HG03342 (cell line): ENCODE measurements at regions not wholly inside any gene's neighbourhood (a gene's known extent, or its start where the extent isn't known, plus 50 kb on each side); places are given as distances from the start of the nearest gene placed in this dataset.

Experiments used
- ATAC-seq: cut with Tn5 transposase; IDR thresholded peaks from one replicate; pipeline ENCODE4 v1.9.1; 2021; ENCODE audit warnings: mild to moderate bottlenecking, moderate library complexity; ENCODE audit not compliant: unreplicated experiment

DNA sequence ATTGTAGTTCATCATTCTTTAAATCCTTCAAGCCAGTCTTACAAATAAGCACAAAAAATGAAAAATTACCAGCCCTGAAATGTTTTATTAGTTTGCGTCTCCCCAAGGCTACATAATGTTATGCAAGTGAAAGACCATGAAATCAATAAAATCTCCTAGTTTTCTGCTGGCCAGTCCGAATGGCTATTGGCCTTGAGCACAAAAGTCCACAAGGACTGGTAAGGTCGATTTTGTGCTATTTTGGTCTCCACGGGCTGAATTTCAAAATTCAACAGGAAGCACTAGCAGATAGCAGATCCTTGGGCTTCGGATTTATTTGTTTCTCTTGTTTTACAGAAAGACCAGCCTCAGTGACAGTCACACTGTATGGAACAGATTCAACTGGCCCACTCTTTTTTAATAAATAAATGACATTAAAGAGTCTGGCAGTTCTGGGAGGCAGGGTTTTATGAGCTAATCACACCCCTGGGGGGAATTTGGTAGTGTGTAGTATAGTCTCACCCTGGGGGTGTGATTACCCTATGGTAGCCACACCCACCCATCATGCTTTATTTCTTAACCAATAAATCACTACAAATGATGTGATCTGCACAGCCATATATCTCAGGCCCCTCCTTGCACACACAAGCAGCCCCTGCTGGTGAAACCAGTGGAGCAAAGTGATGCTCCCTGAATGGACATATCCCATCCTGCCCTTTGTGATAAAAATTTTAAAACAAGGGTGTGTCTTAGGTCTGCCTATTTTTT lies 51.1 kb upstream of the TMEM33 start:
- no peak for ATAC-seq

- no peak for ATAC-seq
Observed at GRCh38 chr4:41882625-41883347, 52.4 kb upstream of the TMEM33 start.

DNA sequence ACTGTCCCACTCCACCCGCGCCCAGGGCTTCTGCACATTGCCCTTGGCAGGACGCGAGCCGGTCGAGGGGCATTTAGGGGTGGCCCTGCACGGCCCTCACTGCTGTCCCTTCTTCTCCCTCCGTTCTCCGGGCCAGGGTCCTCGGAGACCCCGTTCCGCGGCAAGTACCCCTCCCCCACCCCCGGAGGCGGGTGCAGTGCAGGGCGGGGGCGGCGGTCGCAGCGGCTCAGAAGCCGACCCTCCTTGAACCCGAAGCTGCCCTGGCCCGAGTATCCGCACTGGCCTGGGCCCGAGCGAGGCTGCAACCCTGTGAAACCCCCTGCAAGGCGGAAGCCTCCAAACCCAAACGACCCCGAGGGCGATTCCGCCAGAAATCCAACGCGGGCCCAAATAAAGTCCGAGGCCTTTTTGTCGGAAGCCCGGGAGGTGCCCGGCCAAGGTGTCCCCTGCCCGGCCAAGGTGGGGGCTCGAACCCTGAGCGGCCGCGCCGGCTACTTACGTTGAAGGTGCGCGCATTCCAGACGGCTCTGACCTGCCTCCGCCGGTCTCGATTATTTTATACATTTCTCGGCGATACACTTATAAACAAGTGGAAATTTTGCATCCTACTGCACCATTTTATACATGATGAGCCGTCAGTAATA lies 53.1 kb upstream of the TMEM33 start:
- no peak for ATAC-seq

DNA sequence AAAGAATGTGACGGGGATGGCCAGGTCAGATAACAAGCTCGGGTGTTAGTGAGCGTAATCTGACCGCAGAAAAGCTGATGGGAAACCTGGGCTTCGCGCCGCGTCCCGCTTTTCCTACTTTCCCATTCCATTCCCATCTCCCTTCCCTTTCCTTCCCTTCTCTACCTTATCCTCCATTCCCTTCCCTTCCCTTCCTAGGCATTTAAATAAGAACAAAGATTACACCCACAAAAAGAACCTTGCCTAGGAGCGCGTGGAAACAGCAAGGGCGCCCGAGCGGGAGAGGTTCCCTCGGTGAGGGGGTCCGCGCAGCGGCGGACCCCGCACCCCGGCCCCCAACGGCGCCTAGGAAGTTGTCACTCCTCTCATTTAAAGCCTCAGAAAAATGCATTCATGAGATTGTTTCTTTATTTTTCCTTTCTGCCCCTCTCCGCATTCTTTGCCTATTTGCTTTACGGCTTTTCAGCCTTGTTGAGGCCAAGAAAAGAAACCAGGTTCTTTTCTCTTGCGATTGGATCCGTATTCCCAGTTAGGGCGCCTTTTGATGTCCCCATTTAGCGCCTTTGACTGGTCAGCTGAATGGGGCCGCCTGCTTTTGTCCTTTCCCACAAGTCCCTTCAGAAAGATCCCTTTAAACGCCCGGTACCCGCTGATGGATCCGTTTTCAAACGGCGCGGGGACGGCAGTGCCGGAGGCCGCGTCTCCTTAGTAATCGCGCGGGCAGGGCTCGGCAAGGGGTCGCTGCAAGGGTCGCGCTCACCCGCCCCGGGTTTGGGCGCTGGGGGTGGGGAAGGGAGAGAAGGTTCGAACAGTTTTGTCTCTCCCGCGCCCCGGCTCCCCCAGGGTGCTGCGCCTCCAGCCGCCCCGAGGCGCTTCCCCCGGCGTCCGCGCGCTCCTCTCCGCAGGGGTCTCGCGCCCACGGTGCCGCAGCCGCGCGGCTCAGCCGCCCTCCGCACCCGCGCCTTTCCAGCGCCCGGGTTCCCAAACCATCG lies 54.1 kb upstream of the TMEM33 start:
- no peak for ATAC-seq

- no peak for ATAC-seq
Observed at GRCh38 chr4:41880022-41880837, 55.0 kb upstream of the TMEM33 start.

DNA sequence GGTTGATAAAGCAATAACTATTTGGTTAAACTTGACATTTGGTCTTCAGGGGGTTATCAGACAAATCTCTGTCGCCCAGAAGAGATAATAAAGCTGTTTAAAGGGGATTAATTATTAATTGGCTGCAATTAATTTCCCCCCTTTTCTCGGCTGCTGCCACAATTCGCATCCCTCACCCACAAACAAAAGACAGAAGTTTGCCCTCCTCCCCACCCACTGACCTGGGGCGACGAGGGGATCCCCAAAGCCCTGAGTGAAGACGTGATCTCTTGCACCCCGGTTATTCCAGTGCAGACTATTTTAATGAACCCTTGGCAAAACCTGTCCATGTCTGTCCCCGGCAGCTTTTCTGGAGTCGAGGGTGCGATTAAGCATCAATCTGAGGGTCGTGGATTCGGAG lies 55.7 kb upstream of the TMEM33 start:
- no peak for ATAC-seq

DNA sequence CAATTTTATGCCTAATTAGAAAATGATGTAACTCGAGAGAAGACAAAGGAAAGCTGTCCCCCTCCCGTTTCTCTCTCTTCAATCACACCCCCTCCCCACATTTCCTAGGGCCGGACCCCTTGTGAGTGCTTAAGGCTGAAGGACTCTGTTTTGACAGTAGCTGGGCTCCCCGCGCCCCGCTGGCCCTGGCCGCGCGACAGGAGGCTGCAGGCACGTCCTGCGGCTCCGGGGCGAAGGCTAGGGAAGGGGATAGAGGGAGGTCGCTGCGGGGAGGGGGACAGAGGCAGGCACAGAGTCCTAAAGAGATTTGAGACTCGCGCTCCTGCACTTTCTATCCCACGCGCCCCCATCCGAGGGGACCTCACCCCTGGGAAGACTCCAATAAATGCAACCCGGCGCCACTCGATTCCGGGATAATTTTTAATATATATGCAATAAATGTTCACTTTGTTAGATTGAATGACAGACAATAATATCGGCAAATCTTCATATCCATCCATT lies 56.2 kb upstream of the TMEM33 start:
- no peak for ATAC-seq

- no peak for ATAC-seq
Observed at GRCh38 chr4:41878170-41878969, 56.9 kb upstream of the TMEM33 start.

DNA sequence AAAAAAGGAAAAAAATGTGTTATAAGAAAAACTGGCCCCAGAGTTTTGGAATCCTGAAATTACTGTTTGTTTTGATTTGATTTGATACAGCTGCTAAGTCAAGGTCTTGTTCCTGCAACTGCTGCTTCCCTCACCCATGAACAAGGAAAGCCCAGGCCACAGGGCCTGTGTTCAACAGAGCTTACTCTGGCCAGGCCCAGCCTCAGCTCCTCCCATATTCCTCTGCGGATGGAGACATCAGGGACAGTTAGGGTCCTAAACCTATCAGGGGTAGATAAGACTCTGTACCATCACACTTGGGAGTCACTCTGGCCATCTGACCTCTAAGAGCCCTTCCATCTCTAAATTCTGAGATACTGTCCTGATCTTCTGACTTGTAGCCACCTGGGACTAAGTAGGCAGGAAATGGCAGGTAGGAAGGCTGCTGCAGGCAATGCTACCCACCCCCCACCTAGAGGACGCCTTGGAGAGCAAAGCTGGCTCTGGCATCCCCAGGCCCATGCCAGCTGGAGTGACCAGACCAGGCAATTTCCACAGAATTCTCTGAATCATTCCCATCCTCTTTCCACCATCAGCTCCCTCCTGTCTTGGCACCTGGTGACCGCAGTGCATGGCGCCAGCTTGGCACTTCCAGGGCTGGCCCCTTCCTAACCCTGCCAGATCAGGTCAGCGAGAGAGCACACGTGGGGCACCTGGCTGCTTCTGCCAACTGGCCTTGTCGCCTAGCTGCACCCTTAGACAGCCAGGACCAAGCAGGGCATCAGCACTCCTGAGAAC lies 58.0 kb upstream of the TMEM33 start:
- no peak for ATAC-seq

DNA sequence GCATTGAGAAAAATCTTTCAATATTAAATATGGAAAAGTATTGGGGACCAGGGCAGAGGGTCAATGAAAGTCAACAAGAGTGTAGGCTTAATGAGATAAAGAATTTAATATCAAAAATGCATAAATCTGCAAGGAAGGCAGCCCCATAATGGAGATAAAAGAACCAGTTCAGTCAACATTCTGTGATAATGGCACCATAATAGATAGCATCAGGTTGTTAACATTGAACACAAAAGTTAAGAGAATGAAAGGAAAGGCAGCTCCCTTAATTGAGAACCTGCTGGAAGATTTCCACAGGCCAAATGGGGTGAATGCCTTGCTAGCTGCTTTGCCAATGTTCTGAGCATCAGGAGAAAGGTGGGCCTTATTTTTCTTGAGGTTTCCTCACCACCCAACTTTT lies 60.4 kb upstream of the TMEM33 start:
- ATAC-seq: no peak

- no peak for ATAC-seq
Observed at GRCh38 chr4:41874398-41874797, 60.8 kb upstream of the TMEM33 start.

DNA sequence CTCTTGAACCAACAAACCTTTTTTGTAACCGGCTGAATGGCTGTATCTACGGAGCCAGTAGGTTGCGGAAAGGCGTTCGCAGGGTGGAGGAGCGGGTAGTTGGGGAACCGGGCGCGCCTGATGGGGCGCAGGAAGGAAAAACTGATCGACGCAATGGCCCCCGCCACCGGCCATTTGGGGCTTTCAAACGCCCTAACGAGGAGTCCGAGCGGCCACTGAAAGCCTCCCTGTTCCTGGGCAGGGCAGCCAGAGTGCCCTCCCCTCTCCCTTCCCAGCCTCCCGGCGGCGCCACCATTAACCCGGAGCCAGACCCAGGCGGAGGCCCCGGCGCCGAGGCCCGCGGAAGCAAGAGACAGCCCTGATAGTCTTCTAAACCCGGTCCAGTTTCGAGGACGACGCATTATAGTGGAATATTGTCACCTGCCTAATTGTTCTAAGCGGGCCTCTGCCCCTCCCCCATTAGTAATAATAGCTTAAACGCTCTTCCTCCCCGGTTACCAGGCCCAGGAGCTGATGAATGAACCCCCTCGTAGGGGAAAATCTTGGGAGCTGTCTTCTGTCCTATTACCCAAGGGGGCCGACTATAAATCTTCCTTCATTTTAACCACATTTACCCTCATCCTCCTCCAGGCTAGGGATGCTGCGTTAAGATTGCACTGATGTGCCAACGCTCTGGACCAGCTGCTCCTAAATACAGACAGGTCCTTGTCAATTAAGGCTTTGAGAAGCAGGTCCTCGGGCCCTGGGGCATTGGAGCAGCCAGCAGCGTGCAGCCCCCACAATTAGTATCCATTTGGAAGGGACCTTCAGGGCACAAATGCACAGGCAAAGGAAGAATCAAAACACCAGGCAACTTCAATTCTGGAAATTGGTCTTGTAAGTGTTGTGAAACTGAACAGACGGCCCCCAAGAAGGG lies 61.6 kb upstream of the TMEM33 start:
- ATAC-seq: no peak

DNA sequence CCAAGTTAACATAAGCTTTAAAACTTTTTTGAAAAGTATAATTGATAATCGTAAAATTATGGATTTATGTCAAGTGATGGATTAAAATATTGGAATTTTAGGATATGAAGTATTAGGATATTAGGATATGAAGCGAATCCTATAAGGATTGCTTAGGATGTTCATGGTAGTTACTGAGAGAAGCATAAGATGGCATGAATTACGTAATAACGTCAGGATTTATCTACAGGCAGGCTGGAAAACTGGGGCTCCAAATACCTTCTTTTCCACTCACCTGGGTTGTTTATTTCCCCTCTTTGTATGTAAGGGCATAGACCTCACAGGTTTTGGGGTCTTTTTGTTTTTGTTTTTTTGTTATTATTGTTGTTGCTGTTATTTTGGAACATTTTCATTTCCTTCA lies 65.2 kb upstream of the TMEM33 start:
- ATAC-seq: no peak

GRCh38 chr4:41866799-41867677 lies 68.2 kb upstream of the TMEM33 start:
- no peak for ATAC-seq

- no peak for ATAC-seq
Observed at GRCh38 chr4:41865981-41866798, 69.0 kb upstream of the TMEM33 start.
